OCI-LY1 (cell line): ENCODE measurements at regions not wholly inside any gene's neighbourhood (a gene's known extent, or its start where the extent isn't known, plus 50 kb on each side); places are given as distances from the start of the nearest gene placed in this dataset.

ENCODE experiments used
- EZH2 ChIP-seq: fragments of 200-600 bp; sonication (generic), shearing (Covaris generic); IDR thresholded peaks from 2 replicates; pipeline ENCODE4 v1.8.0; 2017; ENCODE audit warnings: borderline replicate concordance, mixed run types, mild to moderate bottlenecking, antibody characterized with exemption, low read length, moderate library complexity, mixed read lengths
- TF ChIP-seq, protein P1 (sequence below): fragments of 200-600 bp; sonication (generic), shearing (Covaris generic); IDR thresholded peaks from 2 replicates; pipeline ENCODE4 v1.5.1; 2017; ENCODE audit warnings: mild to moderate bottlenecking, antibody characterized with exemption, low read length, moderate library complexity, mixed read lengths

DNA sequence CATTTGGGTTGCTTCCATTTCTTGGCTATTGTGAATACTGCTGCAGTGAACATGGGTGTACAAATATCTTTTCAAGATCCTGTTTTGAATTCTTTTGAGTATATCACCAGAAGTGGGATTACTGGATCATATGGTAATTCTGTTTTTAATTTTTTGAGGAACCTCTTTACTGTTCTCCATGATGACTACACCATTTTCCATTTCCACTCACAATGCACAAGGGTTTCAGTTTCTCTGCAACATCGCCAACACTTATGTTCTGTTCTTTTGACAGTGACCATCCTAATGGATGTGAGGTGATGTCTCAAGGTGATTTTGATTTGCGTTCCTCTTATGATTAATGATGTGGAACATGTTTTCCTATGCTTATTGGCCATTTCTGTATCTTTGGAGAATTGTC is 214.4 kb upstream of the ZFP64 start:
- TF ChIP-seq, protein P1, sequence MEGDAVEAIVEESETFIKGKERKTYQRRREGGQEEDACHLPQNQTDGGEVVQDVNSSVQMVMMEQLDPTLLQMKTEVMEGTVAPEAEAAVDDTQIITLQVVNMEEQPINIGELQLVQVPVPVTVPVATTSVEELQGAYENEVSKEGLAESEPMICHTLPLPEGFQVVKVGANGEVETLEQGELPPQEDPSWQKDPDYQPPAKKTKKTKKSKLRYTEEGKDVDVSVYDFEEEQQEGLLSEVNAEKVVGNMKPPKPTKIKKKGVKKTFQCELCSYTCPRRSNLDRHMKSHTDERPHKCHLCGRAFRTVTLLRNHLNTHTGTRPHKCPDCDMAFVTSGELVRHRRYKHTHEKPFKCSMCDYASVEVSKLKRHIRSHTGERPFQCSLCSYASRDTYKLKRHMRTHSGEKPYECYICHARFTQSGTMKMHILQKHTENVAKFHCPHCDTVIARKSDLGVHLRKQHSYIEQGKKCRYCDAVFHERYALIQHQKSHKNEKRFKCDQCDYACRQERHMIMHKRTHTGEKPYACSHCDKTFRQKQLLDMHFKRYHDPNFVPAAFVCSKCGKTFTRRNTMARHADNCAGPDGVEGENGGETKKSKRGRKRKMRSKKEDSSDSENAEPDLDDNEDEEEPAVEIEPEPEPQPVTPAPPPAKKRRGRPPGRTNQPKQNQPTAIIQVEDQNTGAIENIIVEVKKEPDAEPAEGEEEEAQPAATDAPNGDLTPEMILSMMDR = no peak
- TF ChIP-seq EZH2 = no peak
